GM06990 (cell line): ENCODE measurements at regions not wholly inside any gene's neighbourhood (a gene's known extent, or its start where the extent isn't known, plus 50 kb on each side); places are given as distances from the start of the nearest gene placed in this dataset.

Experiments used
- DNase-seq: peaks from one replicate; pipeline ENCODE4 v3.0.0-alpha.2; 2011; ENCODE audit not compliant: insufficient read length; ENCODE audit errors: extremely low read depth
- H3K27me3 ChIP-seq: replicated peaks from 2 replicates; pipeline ENCODE4 v1.6.0; 2011; ENCODE audit warnings: low read length; ENCODE audit not compliant: control insufficient read depth, insufficient read depth
- H3K36me3 ChIP-seq: 2 replicates; pipeline ENCODE4 v1.5.1; 2011; ENCODE audit warnings: low read length; ENCODE audit not compliant: control insufficient read depth, insufficient read depth
- H3K4me3 ChIP-seq: replicated peaks from 2 replicates; pipeline ENCODE4 v1.5.1; 2011; ENCODE audit warnings: low read depth, mild to moderate bottlenecking, control low read depth, low read length
- CTCF ChIP-seq: IDR thresholded peaks from 2 replicates; pipeline ENCODE4 v1.5.1; 2011; ENCODE audit warnings: low read length, control low read depth, mild to moderate bottlenecking, inconsistent platforms; ENCODE audit not compliant: insufficient read depth, poor library complexity, severe bottlenecking

GRCh38 chr4:151574968-151575367 is 166.0 kb downstream of the FHIP1A start:
- no peak for TF ChIP-seq CTCF
- Histone ChIP-seq H3K27me3 (peaks cover 1% of the 10 kb centered on the region), H3K36me3 (no peaks in the 10 kb centered on the region), H3K4me3 (no peak overlapping the region)
- no peak for DNase-seq

GRCh38 chr4:151575646-151576045 is 166.7 kb downstream of the FHIP1A start:
- H3K27me3 ChIP-seq = peaks cover 1% of the 10 kb centered on the region
- no peaks in the 10 kb centered on the region for H3K36me3 ChIP-seq
- H3K4me3 ChIP-seq = no peak overlapping the region
- TF ChIP-seq CTCF = no peak
- no peak for DNase-seq

GRCh38 chr4:151576627-151577026 is 167.7 kb downstream of the FHIP1A start:
- no peak for DNase-seq
- no peaks in the 10 kb centered on the region for H3K36me3 ChIP-seq
- H3K27me3 ChIP-seq = peaks cover 1% of the 10 kb centered on the region
- H3K4me3 ChIP-seq = no peak overlapping the region
- no peak for TF ChIP-seq CTCF

GRCh38 chr4:151581570-151581969 is 172.6 kb downstream of the FHIP1A start:
- DNase-seq = no peak
- H3K4me3 ChIP-seq = no peak overlapping the region
- H3K27me3 ChIP-seq = peaks cover 1% of the 10 kb centered on the region
- H3K36me3 ChIP-seq = no peaks in the 10 kb centered on the region
- TF ChIP-seq CTCF = no peak

- H3K4me3 ChIP-seq = no peak overlapping the region
- no peak for DNase-seq
- peaks cover 1% of the 10 kb centered on the region for H3K27me3 ChIP-seq
- no peaks in the 10 kb centered on the region for H3K36me3 ChIP-seq
- TF ChIP-seq CTCF = no peak
These were observed 173.1 kb downstream of the FHIP1A start for GRCh38 chr4:151582098-151582497.
